Activated CD4-positive, alpha-beta T cell treated with anti-CD3 and anti-CD28 coated beads, Interleukin-10, Interleukin-2, amounts not matched to agents 100 ng/mL and 50 ng/mL, durations not matched to agents 16 hours and 8 hours (primary cell): ENCODE measurements at regions not wholly inside any gene's neighbourhood (a gene's known extent, or its start where the extent isn't known, plus 50 kb on each side); places are given as distances from the start of the nearest gene placed in this dataset.

Source experiments
- DNase-seq: peaks from one replicate; pipeline ENCODE4 v3.0.0-alpha.2; 2020

- no peak for DNase-seq
Measured at GRCh38 chr6:14276071-14276470, 158.5 kb downstream of the CD83 start.

GRCh38 chr6:14276667-14277404 lies 159.3 kb downstream of the CD83 start:
- DNase-seq, result peak; percentile 63

- no peak for DNase-seq
Measured at GRCh38 chr6:14277405-14277930, 159.9 kb downstream of the CD83 start.

GRCh38 chr6:14278006-14278405 lies 160.4 kb downstream of the CD83 start:
- no peak for DNase-seq

- no peak for DNase-seq
Measured at GRCh38 chr6:14278446-14278845, 160.9 kb downstream of the CD83 start.

GRCh38 chr6:14280006-14280510 lies 162.5 kb downstream of the CD83 start:
- DNase-seq, result no peak

GRCh38 chr6:14280766-14281293 lies 163.3 kb downstream of the CD83 start:
- no peak for DNase-seq

GRCh38 chr6:14281811-14282660 lies 164.5 kb downstream of the CD83 start:
- DNase-seq, result no peak

- DNase-seq, result no peak
Measured at GRCh38 chr6:14282854-14283505, 165.4 kb downstream of the CD83 start.

GRCh38 chr6:14283600-14284235 lies 166.1 kb downstream of the CD83 start:
- DNase-seq, result no peak

- DNase-seq, result no peak
Measured at GRCh38 chr6:14284969-14285590, 167.5 kb downstream of the CD83 start.

GRCh38 chr6:14286144-14286543 lies 168.6 kb downstream of the CD83 start:
- no peak for DNase-seq

GRCh38 chr6:14286634-14287428 lies 169.3 kb downstream of the CD83 start:
- DNase-seq, result no peak

GRCh38 chr6:14287707-14288106 lies 170.1 kb downstream of the CD83 start:
- no peak for DNase-seq

GRCh38 chr6:14288910-14289309 lies 171.3 kb downstream of the CD83 start:
- DNase-seq, result no peak

- DNase-seq, result no peak
Measured at GRCh38 chr6:14290041-14290771, 172.6 kb downstream of the CD83 start.

- DNase-seq, result no peak
Measured at GRCh38 chr6:14290772-14291330, 173.3 kb downstream of the CD83 start.

GRCh38 chr6:14291331-14291730 lies 173.8 kb downstream of the CD83 start:
- no peak for DNase-seq

- no peak for DNase-seq
Measured at GRCh38 chr6:14292119-14292518, 174.5 kb downstream of the CD83 start.
